Uterus (tissue), 3 donors: ENCODE measurements at regions not wholly inside any gene's neighbourhood (a gene's known extent, or its start where the extent isn't known, plus 50 kb on each side); places are given as distances from the start of the nearest gene placed in this dataset.

Source experiments
- DNase-seq, 2 donors: peaks; one replicate each; pipeline ENCODE4 v3.0.0-alpha.2; 2019 to 2020
- H3K27ac ChIP-seq, 2 donors: fragments of 200-600 bp; sonication (generic); 1 replicate in 1 of 2; 2 replicates in 1 of 2; pipeline ENCODE4 v1.5.1; 2016 to 2018
- H3K27me3 ChIP-seq, 2 donors: fragments of 200-600 bp; sonication (generic); one replicate each; pipeline ENCODE4 v1.5.1; 2018 to 2019; ENCODE audit warnings: control low read depth in 1 of 2
- H3K36me3 ChIP-seq, 2 donors: fragments of 200-600 bp; sonication (generic); one replicate each; pipeline ENCODE4 v1.5.1; 2019; ENCODE audit warnings: control low read depth in 1 of 2
- H3K4me1 ChIP-seq, 2 donors: fragments of 200-600 bp; sonication (generic); one replicate each; pipeline ENCODE4 v1.5.1; 2018 to 2019; ENCODE audit warnings: control low read depth in 1 of 2
- H3K4me3 ChIP-seq, 2 donors: fragments of 200-600 bp; sonication (generic); 1 replicate in 1 of 2; 2 replicates in 1 of 2; pipeline ENCODE4 v1.5.1; 2018 to 2019; ENCODE audit warnings: mild to moderate bottlenecking in 1 of 2
- H3K9me3 ChIP-seq, 2 donors: fragments of 200-600 bp; sonication (generic); one replicate each; pipeline ENCODE4 v1.5.1; 2019; ENCODE audit warnings: control low read depth in 1 of 2
- POLR2A ChIP-seq, 2 donors: fragments of 450-650 bp; IDR thresholded peaks; one replicate each; pipeline ENCODE4 v1.6.1; 2016; ENCODE audit warnings: antibody characterized with exemption in 2 of 2, mild to moderate bottlenecking in 1 of 2, moderate library complexity in 1 of 2
- intact Hi-C: fragments of 100-400 bp; cut with DNase I; formaldehyde crosslinking; loops from one replicate; pipeline ENCODE4 v1.15.1; 2023; ENCODE audit warnings: low total_unique reads
- TF ChIP-seq, protein P1 (sequence below), 4 experiments: fragments of 200-600 bp in 2 of 4; fragments of 450-650 bp in 2 of 4; sonication (generic) in 2 of 4; IDR thresholded peaks; one replicate each; pipeline ENCODE4 v1.5.1; 2016 to 2019; ENCODE audit warnings: antibody characterized with exemption in 4 of 4, mild to moderate bottlenecking in 2 of 4, moderate library complexity in 1 of 4
- donor health status: DM: yes; HTN: yes; CAD: no.

- H3K4me3 ChIP-seq = no peak overlapping the region
- H3K27me3 ChIP-seq = no peaks in the 10 kb centered on the region
- no peak for TF ChIP-seq POLR2A (IDR thresholded peaks at IDR 0.05)
- TF ChIP-seq, protein P1, sequence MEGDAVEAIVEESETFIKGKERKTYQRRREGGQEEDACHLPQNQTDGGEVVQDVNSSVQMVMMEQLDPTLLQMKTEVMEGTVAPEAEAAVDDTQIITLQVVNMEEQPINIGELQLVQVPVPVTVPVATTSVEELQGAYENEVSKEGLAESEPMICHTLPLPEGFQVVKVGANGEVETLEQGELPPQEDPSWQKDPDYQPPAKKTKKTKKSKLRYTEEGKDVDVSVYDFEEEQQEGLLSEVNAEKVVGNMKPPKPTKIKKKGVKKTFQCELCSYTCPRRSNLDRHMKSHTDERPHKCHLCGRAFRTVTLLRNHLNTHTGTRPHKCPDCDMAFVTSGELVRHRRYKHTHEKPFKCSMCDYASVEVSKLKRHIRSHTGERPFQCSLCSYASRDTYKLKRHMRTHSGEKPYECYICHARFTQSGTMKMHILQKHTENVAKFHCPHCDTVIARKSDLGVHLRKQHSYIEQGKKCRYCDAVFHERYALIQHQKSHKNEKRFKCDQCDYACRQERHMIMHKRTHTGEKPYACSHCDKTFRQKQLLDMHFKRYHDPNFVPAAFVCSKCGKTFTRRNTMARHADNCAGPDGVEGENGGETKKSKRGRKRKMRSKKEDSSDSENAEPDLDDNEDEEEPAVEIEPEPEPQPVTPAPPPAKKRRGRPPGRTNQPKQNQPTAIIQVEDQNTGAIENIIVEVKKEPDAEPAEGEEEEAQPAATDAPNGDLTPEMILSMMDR (IDR thresholded peaks at IDR 0.05) = no peak
- no peaks in the 10 kb centered on the region for H3K4me1 ChIP-seq
- peak overlapping the region in 1 of 2 donors; percentile 77 for H3K27ac ChIP-seq
- no peaks in the 10 kb centered on the region for H3K36me3 ChIP-seq
- intact Hi-C loops = no loop called here
- H3K9me3 ChIP-seq = no peaks in the 10 kb centered on the region
- peak in 1 of 2 donors; percentile 7 for DNase-seq
Observed at GRCh38 chr15:31458596-31459399, 132.2 kb downstream of the KLF13 start.

- no peak for TF ChIP-seq POLR2A (IDR thresholded peaks at IDR 0.05)
- TF ChIP-seq, protein P1 (IDR thresholded peaks at IDR 0.05) = no peak
- intact Hi-C loops = no loop called here
- Histone ChIP-seq H3K4me1 (no peaks in the 10 kb centered on the region), H3K27me3 (no peaks in the 10 kb centered on the region), H3K4me3 (no peak overlapping the region), H3K36me3 (no peaks in the 10 kb centered on the region), H3K9me3 (no peaks in the 10 kb centered on the region), H3K27ac (no peak overlapping the region)
- DNase-seq = no peak
Observed at GRCh38 chr15:31459400-31459748, 132.7 kb downstream of the KLF13 start.

DNA sequence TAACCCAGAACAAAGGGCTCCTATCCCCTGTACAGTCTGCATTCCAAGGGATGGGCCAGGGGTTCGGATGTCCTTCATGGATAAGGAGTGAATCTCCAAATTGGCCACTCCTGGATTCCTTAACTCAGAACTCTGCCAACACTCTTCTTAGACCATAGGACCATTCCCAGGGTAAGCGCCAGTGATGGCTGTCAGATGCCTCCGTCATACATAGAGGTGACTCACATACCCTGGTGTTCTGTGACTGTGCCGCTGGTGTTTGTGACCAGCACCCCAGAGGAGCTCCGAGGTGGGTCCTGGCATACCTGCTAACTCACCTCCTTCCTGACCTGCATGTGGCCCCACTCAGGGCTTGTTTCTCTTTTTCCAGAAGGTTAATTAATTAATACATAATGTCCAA lies 134.7 kb downstream of the KLF13 start:
- no peaks in the 10 kb centered on the region for H3K4me1 ChIP-seq
- H3K27ac ChIP-seq = no peak overlapping the region
- no peaks in the 10 kb centered on the region for H3K36me3 ChIP-seq
- intact Hi-C loops = no loop called here
- H3K27me3 ChIP-seq = no peaks in the 10 kb centered on the region
- no peak for TF ChIP-seq POLR2A (IDR thresholded peaks at IDR 0.05)
- TF ChIP-seq, protein P1 (IDR thresholded peaks at IDR 0.05) = no peak
- peak in 1 of 2 donors; percentile 11 for DNase-seq
- H3K9me3 ChIP-seq = no peaks in the 10 kb centered on the region
- no peak overlapping the region for H3K4me3 ChIP-seq

GRCh38 chr15:31461911-31462480 lies 135.4 kb downstream of the KLF13 start:
- no peaks in the 10 kb centered on the region for H3K4me1 ChIP-seq
- intact Hi-C loops = no loop called here
- H3K27me3 ChIP-seq = no peaks in the 10 kb centered on the region
- no peak overlapping the region for H3K4me3 ChIP-seq
- H3K36me3 ChIP-seq = no peaks in the 10 kb centered on the region
- peak in 1 of 2 donors; percentile 3 for DNase-seq
- no peak overlapping the region for H3K27ac ChIP-seq
- no peak for TF ChIP-seq POLR2A (IDR thresholded peaks at IDR 0.05)
- TF ChIP-seq, protein P1 (IDR thresholded peaks at IDR 0.05) = no peak
- H3K9me3 ChIP-seq = no peaks in the 10 kb centered on the region

DNA sequence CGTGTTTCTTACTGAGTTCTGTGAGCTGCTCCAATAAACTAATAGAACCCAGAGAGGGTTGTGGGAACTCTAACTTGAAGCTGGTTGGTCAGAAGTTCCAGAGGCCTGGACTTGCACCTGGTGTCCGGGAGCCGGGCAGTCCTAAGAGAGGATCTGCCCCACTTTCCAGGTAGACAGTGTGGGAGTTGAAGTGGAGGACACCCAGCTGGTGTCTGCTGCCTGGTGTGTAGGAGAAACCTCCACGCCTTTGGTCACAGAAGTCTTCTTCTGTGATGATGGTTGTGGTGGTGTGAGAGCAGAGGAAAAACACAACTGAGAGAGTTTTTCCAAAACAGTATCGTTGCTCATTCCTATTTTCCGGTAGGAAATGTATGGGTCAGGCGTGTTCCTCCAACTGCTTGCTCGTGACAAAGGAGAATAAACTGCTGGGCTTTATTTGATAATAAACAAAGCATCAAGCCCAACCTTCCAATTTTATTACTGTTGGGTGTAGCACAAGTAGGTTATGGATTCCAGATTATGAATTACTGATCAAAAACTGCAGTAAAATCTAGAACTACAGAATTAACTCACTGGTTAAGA lies 137.0 kb downstream of the KLF13 start:
- no peak for DNase-seq
- TF ChIP-seq, protein P1 (IDR thresholded peaks at IDR 0.05) = no peak
- no peak for TF ChIP-seq POLR2A (IDR thresholded peaks at IDR 0.05)
- intact Hi-C loops = no loop called here

More for the DNA sequence above, 137.0 kb downstream of the KLF13 start:
- no peak overlapping the region for H3K27ac ChIP-seq
- no peaks in the 10 kb centered on the region for H3K4me1 ChIP-seq
- H3K36me3 ChIP-seq = no peaks in the 10 kb centered on the region
- H3K27me3 ChIP-seq = no peaks in the 10 kb centered on the region
- no peaks in the 10 kb centered on the region for H3K9me3 ChIP-seq
- H3K4me3 ChIP-seq = no peak overlapping the region
